Fibroblast of skin of right quadriceps (primary cell): ENCODE measurements at regions not wholly inside any gene's neighbourhood (a gene's known extent, or its start where the extent isn't known, plus 50 kb on each side); places are given as distances from the start of the nearest gene placed in this dataset.

ENCODE experiments used
- DNase-seq: peaks from one replicate; pipeline ENCODE4 v3.0.0-alpha.2; 2013

GRCh38 chr3:135753506-135753905 lies 212.0 kb upstream of the PPP2R3A start:
- no peak for DNase-seq

GRCh38 chr3:135755330-135756105 lies 210.0 kb upstream of the PPP2R3A start:
- DNase-seq, result no peak

- no peak for DNase-seq
Observed at GRCh38 chr3:135756106-135756668, 209.3 kb upstream of the PPP2R3A start.

GRCh38 chr3:135757421-135757820 lies 208.1 kb upstream of the PPP2R3A start:
- no peak for DNase-seq

GRCh38 chr3:135758961-135759360 lies 206.6 kb upstream of the PPP2R3A start:
- no peak for DNase-seq

- no peak for DNase-seq
Observed at GRCh38 chr3:135759651-135760050, 205.9 kb upstream of the PPP2R3A start.

GRCh38 chr3:135760581-135760980 lies 204.9 kb upstream of the PPP2R3A start:
- DNase-seq, result no peak

- DNase-seq, result no peak
Observed at GRCh38 chr3:135762188-135762856, 203.2 kb upstream of the PPP2R3A start.

- DNase-seq, result no peak
Observed at GRCh38 chr3:135766115-135766514, 199.4 kb upstream of the PPP2R3A start.

GRCh38 chr3:135771760-135772159 lies 193.8 kb upstream of the PPP2R3A start:
- DNase-seq, result no peak

- DNase-seq, result no peak
Observed at GRCh38 chr3:135779024-135779423, 186.5 kb upstream of the PPP2R3A start.

GRCh38 chr3:135779590-135780235 lies 185.8 kb upstream of the PPP2R3A start:
- no peak for DNase-seq

- no peak for DNase-seq
Observed at GRCh38 chr3:135781026-135781815, 184.3 kb upstream of the PPP2R3A start.

GRCh38 chr3:135784557-135784956 lies 181.0 kb upstream of the PPP2R3A start:
- no peak for DNase-seq

- no peak for DNase-seq
Observed at GRCh38 chr3:135788146-135788545, 177.4 kb upstream of the PPP2R3A start.

GRCh38 chr3:135788978-135789377 lies 176.6 kb upstream of the PPP2R3A start:
- no peak for DNase-seq

GRCh38 chr3:135792174-135792573 lies 173.4 kb upstream of the PPP2R3A start:
- DNase-seq, result no peak

GRCh38 chr3:135792858-135793475 lies 172.6 kb upstream of the PPP2R3A start:
- DNase-seq, result no peak

- DNase-seq, result no peak
Observed at GRCh38 chr3:135800071-135800549, 165.4 kb upstream of the PPP2R3A start.

GRCh38 chr3:135801018-135801417 lies 164.5 kb upstream of the PPP2R3A start:
- DNase-seq, result no peak

GRCh38 chr3:135802171-135802570 lies 163.4 kb upstream of the PPP2R3A start:
- no peak for DNase-seq

GRCh38 chr3:135803028-135803692 lies 162.4 kb upstream of the PPP2R3A start:
- no peak for DNase-seq
